ENCODE measurements at regions not wholly inside any gene's neighbourhood (a gene's known extent, or its start where the extent isn't known, plus 50 kb on each side); places are given as distances from the start of the nearest gene placed in this dataset.

DNA sequence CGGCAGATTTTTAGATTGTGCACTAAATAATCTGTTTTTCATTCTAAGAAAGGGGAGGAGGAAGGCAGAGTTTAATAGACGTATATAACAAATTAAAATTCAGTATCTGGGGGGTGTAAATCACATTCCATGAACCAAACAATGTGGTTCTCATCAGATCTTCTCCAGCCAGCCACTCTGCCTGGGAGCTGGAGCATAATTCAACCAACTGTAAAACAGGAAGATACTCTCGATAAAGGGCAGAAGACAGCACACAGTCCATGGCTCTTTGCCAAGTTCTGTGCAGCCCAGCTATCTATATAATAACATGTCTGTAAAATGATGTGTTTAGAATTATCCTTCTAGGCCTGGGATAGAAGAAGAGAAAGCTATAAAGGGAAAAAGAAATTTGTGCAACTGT is 289.9 kb upstream of the ZFP64 start:
- H3K36me3 ChIP-seq (ENCODE audit: control insufficient read depth, insufficient read depth, low read length) = no peaks in the 10 kb centered on the region
- H3K4me3 ChIP-seq (ENCODE audit: low read depth, low read length) = no peak overlapping the region
- no peak for DNase-seq (ENCODE audit: low read depth)
- TF ChIP-seq, protein P1, sequence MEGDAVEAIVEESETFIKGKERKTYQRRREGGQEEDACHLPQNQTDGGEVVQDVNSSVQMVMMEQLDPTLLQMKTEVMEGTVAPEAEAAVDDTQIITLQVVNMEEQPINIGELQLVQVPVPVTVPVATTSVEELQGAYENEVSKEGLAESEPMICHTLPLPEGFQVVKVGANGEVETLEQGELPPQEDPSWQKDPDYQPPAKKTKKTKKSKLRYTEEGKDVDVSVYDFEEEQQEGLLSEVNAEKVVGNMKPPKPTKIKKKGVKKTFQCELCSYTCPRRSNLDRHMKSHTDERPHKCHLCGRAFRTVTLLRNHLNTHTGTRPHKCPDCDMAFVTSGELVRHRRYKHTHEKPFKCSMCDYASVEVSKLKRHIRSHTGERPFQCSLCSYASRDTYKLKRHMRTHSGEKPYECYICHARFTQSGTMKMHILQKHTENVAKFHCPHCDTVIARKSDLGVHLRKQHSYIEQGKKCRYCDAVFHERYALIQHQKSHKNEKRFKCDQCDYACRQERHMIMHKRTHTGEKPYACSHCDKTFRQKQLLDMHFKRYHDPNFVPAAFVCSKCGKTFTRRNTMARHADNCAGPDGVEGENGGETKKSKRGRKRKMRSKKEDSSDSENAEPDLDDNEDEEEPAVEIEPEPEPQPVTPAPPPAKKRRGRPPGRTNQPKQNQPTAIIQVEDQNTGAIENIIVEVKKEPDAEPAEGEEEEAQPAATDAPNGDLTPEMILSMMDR (IDR thresholded peaks at IDR 0.05; ENCODE audit: insufficient read depth, low read length, poor library complexity, severe bottlenecking) = no peak
- H3K27me3 ChIP-seq (ENCODE audit: control insufficient read depth, insufficient read depth, low read length) = no peaks in the 10 kb centered on the region

GRCh38 chr20:52476074-52476750 is 284.6 kb upstream of the ZFP64 start:
- TF ChIP-seq, protein P1 (IDR thresholded peaks at IDR 0.05; ENCODE audit: insufficient read depth, low read length, poor library complexity, severe bottlenecking) = no peak

DNA sequence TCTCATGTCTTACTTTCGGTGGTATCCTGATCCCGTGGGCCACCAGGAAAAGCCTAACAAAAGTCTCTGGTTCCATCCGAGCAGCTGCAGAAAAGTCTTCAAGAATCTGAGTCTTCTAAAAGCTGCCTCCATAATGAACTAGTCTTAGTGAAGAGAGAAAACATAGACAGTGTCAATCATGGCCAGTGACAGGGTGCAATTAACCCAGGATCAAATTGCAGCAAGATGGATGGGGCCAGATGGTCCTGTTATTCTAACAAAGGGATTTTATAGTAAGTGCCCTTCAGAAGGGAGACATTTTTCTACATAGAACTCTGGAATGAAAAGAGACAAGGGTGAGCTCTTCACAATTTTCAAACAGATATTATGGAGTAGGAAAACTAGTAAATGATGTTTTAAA is 281.6 kb upstream of the ZFP64 start:
- Histone ChIP-seq H3K36me3 (ENCODE audit: control insufficient read depth, insufficient read depth, low read length) (no peaks in the 10 kb centered on the region), H3K27me3 (ENCODE audit: control insufficient read depth, insufficient read depth, low read length) (no peaks in the 10 kb centered on the region), H3K4me3 (ENCODE audit: low read depth, low read length) (no peak overlapping the region)
- no peak for DNase-seq (ENCODE audit: low read depth)
- TF ChIP-seq, protein P1 (IDR thresholded peaks at IDR 0.05; ENCODE audit: insufficient read depth, low read length, poor library complexity, severe bottlenecking) = no peak

More at GRCh38 chr20:52476074-52476750, 284.6 kb upstream of the ZFP64 start:
- Histone ChIP-seq H3K27me3 (ENCODE audit: control insufficient read depth, insufficient read depth, low read length) (no peaks in the 10 kb centered on the region), H3K4me3 (ENCODE audit: low read depth, low read length) (no peak overlapping the region), H3K36me3 (ENCODE audit: control insufficient read depth, insufficient read depth, low read length) (no peaks in the 10 kb centered on the region)
- DNase-seq (ENCODE audit: low read depth) = no peak

DNA sequence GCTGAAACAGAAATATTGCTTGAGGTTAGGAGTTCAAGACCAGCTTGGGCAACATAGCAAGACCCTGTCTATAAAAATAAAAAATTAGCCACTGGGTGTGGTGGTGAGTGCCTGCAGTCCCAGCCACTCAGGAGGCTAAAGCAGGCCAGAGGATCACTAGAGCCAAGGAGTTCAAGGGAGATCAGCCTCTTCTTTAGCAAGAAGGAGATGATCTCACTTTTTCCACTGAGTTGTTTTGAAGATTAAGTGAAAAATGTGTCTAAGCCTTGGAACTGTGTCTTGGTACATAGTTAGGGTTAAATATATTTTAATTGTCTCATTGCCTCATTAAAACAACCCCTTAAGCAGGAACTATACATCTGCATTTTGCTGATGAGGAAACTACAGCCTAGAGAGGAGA is 279.0 kb upstream of the ZFP64 start:
- Histone ChIP-seq H3K4me3 (ENCODE audit: low read depth, low read length) (no peak overlapping the region), H3K36me3 (ENCODE audit: control insufficient read depth, insufficient read depth, low read length) (no peaks in the 10 kb centered on the region), H3K27me3 (ENCODE audit: control insufficient read depth, insufficient read depth, low read length) (no peaks in the 10 kb centered on the region)
- TF ChIP-seq, protein P1 (IDR thresholded peaks at IDR 0.05; ENCODE audit: insufficient read depth, low read length, poor library complexity, severe bottlenecking) = no peak
- no peak for DNase-seq (ENCODE audit: low read depth)

- DNase-seq (ENCODE audit: low read depth) = no peak
- Histone ChIP-seq H3K27me3 (ENCODE audit: control insufficient read depth, insufficient read depth, low read length) (no peaks in the 10 kb centered on the region), H3K36me3 (ENCODE audit: control insufficient read depth, insufficient read depth, low read length) (no peaks in the 10 kb centered on the region), H3K4me3 (ENCODE audit: low read depth, low read length) (no peak overlapping the region)
- TF ChIP-seq, protein P1 (IDR thresholded peaks at IDR 0.05; ENCODE audit: insufficient read depth, low read length, poor library complexity, severe bottlenecking) = no peak
These were observed 277.5 kb upstream of the ZFP64 start for GRCh38 chr20:52469128-52469527.

GRCh38 chr20:52465991-52466390 is 274.4 kb upstream of the ZFP64 start:
- DNase-seq (ENCODE audit: low read depth) = no peak
- Histone ChIP-seq H3K27me3 (ENCODE audit: control insufficient read depth, insufficient read depth, low read length) (no peaks in the 10 kb centered on the region), H3K4me3 (ENCODE audit: low read depth, low read length) (no peak overlapping the region), H3K36me3 (ENCODE audit: control insufficient read depth, insufficient read depth, low read length) (no peaks in the 10 kb centered on the region)
- TF ChIP-seq, protein P1 (IDR thresholded peaks at IDR 0.05; ENCODE audit: insufficient read depth, low read length, poor library complexity, severe bottlenecking) = no peak

Measured in kidney epithelial cell (primary cell).